ENCODE measurements at regions not wholly inside any gene's neighbourhood (a gene's known extent, or its start where the extent isn't known, plus 50 kb on each side); places are given as distances from the start of the nearest gene placed in this dataset.

- TF ChIP-seq POLR2A (IDR thresholded peaks at IDR 0.05; ENCODE audit: low read length) (no peak), GATA1 (IDR thresholded peaks at IDR 0.05; ENCODE audit: low read depth, low read length) (no peak)
Measured at GRCh38 chr14:27725482-27725881, 1041.1 kb upstream of the FOXG1 start.
